HG02884 (cell line): ENCODE measurements at regions not wholly inside any gene's neighbourhood (a gene's known extent, or its start where the extent isn't known, plus 50 kb on each side); places are given as distances from the start of the nearest gene placed in this dataset.
A peak's percentile ranks its signal among the peaks of the same experiment; 100 is the strongest.
"Not testable (repeated sequence)": the region's sequence is repeated elsewhere in the genome, so short reads cannot be mapped to it uniquely, and the experiment has no call there.

Experiments used
- ATAC-seq: cut with Tn5 transposase; IDR thresholded peaks from one replicate; pipeline ENCODE4 v1.9.1; 2021; ENCODE audit warnings: mild to moderate bottlenecking, moderate library complexity; ENCODE audit not compliant: unreplicated experiment

GRCh38 chr10:33009244-33010131 lies 51.5 kb upstream of the ITGB1 start:
- ATAC-seq: no peak

GRCh38 chr10:33008499-33009243 lies 50.6 kb upstream of the ITGB1 start:
- peak; percentile 59 for ATAC-seq

GRCh38 chr10:33007731-33008381 lies 49.8 kb upstream of the ITGB1 start:
- ATAC-seq: not testable (repeated sequence)
